ENCODE measurements at regions not wholly inside any gene's neighbourhood (a gene's known extent, or its start where the extent isn't known, plus 50 kb on each side); places are given as distances from the start of the nearest gene placed in this dataset.

DNA sequence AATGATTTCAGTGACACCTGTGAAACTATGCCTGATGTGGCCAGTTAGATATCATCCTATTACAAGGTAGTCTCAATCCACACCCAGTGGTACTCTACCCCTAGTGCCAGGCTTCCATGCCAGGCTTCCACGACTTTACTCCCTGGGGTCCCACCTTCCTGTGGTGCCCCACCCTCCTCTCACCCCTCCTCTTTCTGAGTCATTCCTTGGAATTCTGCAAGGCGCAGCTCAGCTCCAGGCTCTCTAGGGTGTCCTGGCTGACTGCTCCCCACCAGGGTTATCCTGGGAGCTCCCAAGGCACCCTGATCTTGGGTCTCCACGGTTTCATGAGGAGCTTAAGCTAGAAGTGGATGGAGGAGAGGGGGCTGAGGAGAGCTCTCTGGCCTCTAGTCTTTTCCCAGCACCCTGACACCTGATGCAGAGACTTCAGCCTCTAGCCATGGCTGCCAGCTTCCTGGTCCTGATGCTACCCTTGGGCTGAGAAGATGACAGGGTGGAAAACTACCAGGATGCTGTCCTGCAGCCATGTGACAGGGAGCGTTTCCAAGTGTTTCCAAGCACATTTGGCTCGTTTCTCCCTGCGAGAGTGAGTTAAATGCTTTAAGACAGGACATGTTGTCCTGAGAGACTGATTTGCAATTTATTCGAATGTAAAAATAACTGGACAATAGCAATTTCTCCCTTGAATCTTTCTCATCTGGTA, 1461.2 kb downstream of the TBC1D22A start:
- Histone ChIP-seq H3K27ac (ENCODE audit: low read depth in 2 of 2, low read length in 2 of 2) (no peak overlapping the region), H3K36me3 (ENCODE audit: control insufficient read depth in 2 of 2, insufficient read depth in 2 of 2, low read length in 2 of 2) (no peaks in the 10 kb centered on the region), H3K4me1 (ENCODE audit: control insufficient read depth in 2 of 2, insufficient read depth in 2 of 2, low read length in 2 of 2) (no peaks in the 10 kb centered on the region), H3K27me3 (ENCODE audit: control insufficient read depth in 2 of 2, insufficient read depth in 2 of 2, low read length in 2 of 2) (peaks cover 0 to 3% of the 10 kb centered on the region in 2 donors), H3K9me3 (ENCODE audit: control insufficient read depth in 2 of 2, low read length in 2 of 2) (no peaks in the 10 kb centered on the region), H3K4me3 (ENCODE audit: low read length in 2 of 2) (no peak overlapping the region), H3K9ac (ENCODE audit: low read depth in 1 of 2, low read length in 2 of 2) (no peak overlapping the region)

GRCh38 chr22:48222742-48223487, 1460.5 kb downstream of the TBC1D22A start:
- no peak overlapping the region for H3K9ac ChIP-seq (ENCODE audit: low read depth in 1 of 2, low read length in 2 of 2)
- no peak overlapping the region for H3K4me3 ChIP-seq (ENCODE audit: low read length in 2 of 2)
- H3K27me3 ChIP-seq (ENCODE audit: control insufficient read depth in 2 of 2, insufficient read depth in 2 of 2, low read length in 2 of 2) = peaks cover 0 to 3% of the 10 kb centered on the region in 2 donors
- no peak overlapping the region for H3K27ac ChIP-seq (ENCODE audit: low read depth in 2 of 2, low read length in 2 of 2)
- no peaks in the 10 kb centered on the region for H3K9me3 ChIP-seq (ENCODE audit: control insufficient read depth in 2 of 2, low read length in 2 of 2)
- no peaks in the 10 kb centered on the region for H3K36me3 ChIP-seq (ENCODE audit: control insufficient read depth in 2 of 2, insufficient read depth in 2 of 2, low read length in 2 of 2)
- no peaks in the 10 kb centered on the region for H3K4me1 ChIP-seq (ENCODE audit: control insufficient read depth in 2 of 2, insufficient read depth in 2 of 2, low read length in 2 of 2)

- Histone ChIP-seq H3K9ac (ENCODE audit: low read depth in 1 of 2, low read length in 2 of 2) (no peak overlapping the region), H3K4me3 (ENCODE audit: low read length in 2 of 2) (no peak overlapping the region), H3K9me3 (ENCODE audit: control insufficient read depth in 2 of 2, low read length in 2 of 2) (no peaks in the 10 kb centered on the region), H3K36me3 (ENCODE audit: control insufficient read depth in 2 of 2, insufficient read depth in 2 of 2, low read length in 2 of 2) (no peaks in the 10 kb centered on the region), H3K27me3 (ENCODE audit: control insufficient read depth in 2 of 2, insufficient read depth in 2 of 2, low read length in 2 of 2) (peaks cover 0 to 3% of the 10 kb centered on the region in 2 donors), H3K27ac (ENCODE audit: low read depth in 2 of 2, low read length in 2 of 2) (no peak overlapping the region), H3K4me1 (ENCODE audit: control insufficient read depth in 2 of 2, insufficient read depth in 2 of 2, low read length in 2 of 2) (no peaks in the 10 kb centered on the region)
Observed at GRCh38 chr22:48218889-48219420, 1456.5 kb downstream of the TBC1D22A start.

- Histone ChIP-seq H3K27ac (ENCODE audit: low read depth in 2 of 2, low read length in 2 of 2) (no peak overlapping the region), H3K36me3 (ENCODE audit: control insufficient read depth in 2 of 2, insufficient read depth in 2 of 2, low read length in 2 of 2) (no peaks in the 10 kb centered on the region), H3K4me3 (ENCODE audit: low read length in 2 of 2) (no peak overlapping the region), H3K27me3 (ENCODE audit: control insufficient read depth in 2 of 2, insufficient read depth in 2 of 2, low read length in 2 of 2) (peaks cover 3% of the 10 kb centered on the region in 2 donors), H3K9ac (ENCODE audit: low read depth in 1 of 2, low read length in 2 of 2) (no peak overlapping the region), H3K9me3 (ENCODE audit: control insufficient read depth in 2 of 2, low read length in 2 of 2) (no peaks in the 10 kb centered on the region), H3K4me1 (ENCODE audit: control insufficient read depth in 2 of 2, insufficient read depth in 2 of 2, low read length in 2 of 2) (no peaks in the 10 kb centered on the region)
Observed at GRCh38 chr22:48217596-48217995, 1455.1 kb downstream of the TBC1D22A start.

DNA sequence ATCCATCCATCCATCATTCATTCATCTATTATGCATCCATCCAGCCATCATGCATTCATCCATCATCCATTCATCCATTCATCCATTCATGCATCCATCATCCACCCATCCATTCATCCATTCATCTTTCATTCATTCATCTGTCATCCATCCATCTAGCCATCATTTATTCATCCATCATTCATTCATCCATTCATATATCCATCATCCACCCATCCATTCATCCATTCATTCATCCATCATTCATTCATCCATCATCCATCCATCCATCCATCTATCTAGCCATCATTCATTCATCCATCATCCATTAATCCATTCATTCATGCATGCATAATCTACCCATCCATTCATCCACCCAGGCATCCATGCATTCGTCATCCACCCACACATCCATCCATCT, 1450.3 kb downstream of the TBC1D22A start:
- Histone ChIP-seq H3K36me3 (ENCODE audit: control insufficient read depth in 2 of 2, insufficient read depth in 2 of 2, low read length in 2 of 2) (no peaks in the 10 kb centered on the region), H3K4me1 (ENCODE audit: control insufficient read depth in 2 of 2, insufficient read depth in 2 of 2, low read length in 2 of 2) (no peaks in the 10 kb centered on the region), H3K9me3 (ENCODE audit: control insufficient read depth in 2 of 2, low read length in 2 of 2) (no peaks in the 10 kb centered on the region), H3K9ac (ENCODE audit: low read depth in 1 of 2, low read length in 2 of 2) (no peak overlapping the region), H3K27me3 (ENCODE audit: control insufficient read depth in 2 of 2, insufficient read depth in 2 of 2, low read length in 2 of 2) (peaks cover 0 to 3% of the 10 kb centered on the region in 2 donors), H3K27ac (ENCODE audit: low read depth in 2 of 2, low read length in 2 of 2) (no peak overlapping the region), H3K4me3 (ENCODE audit: low read length in 2 of 2) (no peak overlapping the region)

DNA sequence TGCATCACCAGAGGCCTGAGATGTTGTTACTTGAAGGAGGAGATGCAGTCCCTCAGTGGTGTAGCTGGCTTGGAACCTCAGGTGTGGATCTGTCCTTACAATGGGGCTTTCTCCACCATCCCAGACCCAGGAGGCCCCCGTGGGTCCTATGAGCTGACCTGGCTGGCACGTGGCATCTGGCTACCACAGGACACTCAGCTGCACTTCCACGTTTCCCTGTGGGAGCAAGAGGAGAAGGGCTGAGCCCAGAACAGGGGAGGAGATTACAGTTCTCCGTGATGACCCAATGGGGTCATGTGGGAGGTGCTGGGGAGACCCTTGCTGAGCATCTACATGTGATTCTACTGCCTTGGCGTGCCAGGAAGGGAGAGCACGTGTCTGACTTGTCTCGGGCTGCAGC, 1448.4 kb downstream of the TBC1D22A start:
- Histone ChIP-seq H3K4me1 (ENCODE audit: control insufficient read depth in 2 of 2, insufficient read depth in 2 of 2, low read length in 2 of 2) (no peaks in the 10 kb centered on the region), H3K9ac (ENCODE audit: low read depth in 1 of 2, low read length in 2 of 2) (no peak overlapping the region), H3K27ac (ENCODE audit: low read depth in 2 of 2, low read length in 2 of 2) (no peak overlapping the region), H3K4me3 (ENCODE audit: low read length in 2 of 2) (no peak overlapping the region), H3K9me3 (ENCODE audit: control insufficient read depth in 2 of 2, low read length in 2 of 2) (no peaks in the 10 kb centered on the region), H3K27me3 (ENCODE audit: control insufficient read depth in 2 of 2, insufficient read depth in 2 of 2, low read length in 2 of 2) (peaks cover 0 to 3% of the 10 kb centered on the region in 2 donors), H3K36me3 (ENCODE audit: control insufficient read depth in 2 of 2, insufficient read depth in 2 of 2, low read length in 2 of 2) (no peaks in the 10 kb centered on the region)

DNA sequence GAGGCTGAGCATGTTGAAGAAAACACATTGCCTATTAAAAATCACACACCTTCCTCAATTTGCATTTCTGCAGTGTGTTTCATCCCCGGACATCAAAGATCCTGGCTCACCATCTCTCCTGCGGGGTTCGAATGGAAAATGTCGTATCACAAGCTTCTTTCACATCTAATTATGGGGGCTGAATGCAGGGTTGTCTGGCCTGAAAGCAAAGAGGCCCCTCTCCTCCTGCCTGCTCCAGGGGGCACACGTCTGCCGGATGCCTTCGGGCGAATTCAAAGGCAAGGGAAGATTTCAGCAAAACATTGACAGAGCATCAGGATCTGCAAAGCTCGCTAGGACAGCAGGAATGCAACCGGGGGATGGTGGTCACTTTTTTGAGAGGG, 1447.7 kb downstream of the TBC1D22A start:
- no peaks in the 10 kb centered on the region for H3K9me3 ChIP-seq (ENCODE audit: control insufficient read depth in 2 of 2, low read length in 2 of 2)
- no peak overlapping the region for H3K4me3 ChIP-seq (ENCODE audit: low read length in 2 of 2)
- no peak overlapping the region for H3K27ac ChIP-seq (ENCODE audit: low read depth in 2 of 2, low read length in 2 of 2)
- peaks cover 0 to 3% of the 10 kb centered on the region in 2 donors for H3K27me3 ChIP-seq (ENCODE audit: control insufficient read depth in 2 of 2, insufficient read depth in 2 of 2, low read length in 2 of 2)
- no peaks in the 10 kb centered on the region for H3K36me3 ChIP-seq (ENCODE audit: control insufficient read depth in 2 of 2, insufficient read depth in 2 of 2, low read length in 2 of 2)
- H3K4me1 ChIP-seq (ENCODE audit: control insufficient read depth in 2 of 2, insufficient read depth in 2 of 2, low read length in 2 of 2) = no peaks in the 10 kb centered on the region
- H3K9ac ChIP-seq (ENCODE audit: low read depth in 1 of 2, low read length in 2 of 2) = no peak overlapping the region

DNA sequence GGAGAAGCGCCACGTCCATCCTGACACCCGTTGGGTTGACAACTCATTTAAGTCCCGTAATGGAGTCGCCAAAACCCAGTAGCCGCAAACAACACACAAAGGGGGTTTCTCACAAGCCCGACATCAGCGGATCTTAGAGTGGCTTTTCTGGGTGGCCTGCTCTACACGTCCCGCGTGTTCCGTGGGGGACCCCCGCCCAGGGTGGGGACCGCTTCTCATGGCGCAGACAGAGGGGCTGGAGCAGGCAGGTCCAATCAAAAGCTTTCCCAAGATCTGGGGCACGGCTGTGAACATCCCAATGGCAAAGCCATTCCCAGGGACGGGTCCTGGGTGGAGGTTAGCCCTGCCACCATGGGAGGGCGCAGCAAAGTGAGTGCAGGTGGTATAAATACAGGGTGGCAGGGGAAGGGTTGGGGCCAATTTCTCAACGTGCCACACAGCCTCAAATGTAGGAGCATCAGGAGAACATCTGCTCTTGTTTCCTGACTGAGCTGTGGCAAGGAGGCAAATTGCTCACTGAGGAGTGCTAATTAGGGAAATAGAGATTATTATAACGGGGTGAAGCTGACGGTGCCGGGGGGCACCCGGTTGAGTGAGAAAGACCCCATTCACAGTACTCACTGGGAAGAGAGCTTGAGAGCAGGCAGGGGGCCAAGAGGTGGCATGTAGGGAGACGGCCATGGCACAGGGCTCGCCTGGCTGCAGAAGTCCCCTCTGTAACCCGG, 1447.2 kb downstream of the TBC1D22A start:
- H3K4me1 ChIP-seq (ENCODE audit: control insufficient read depth in 2 of 2, insufficient read depth in 2 of 2, low read length in 2 of 2) = no peaks in the 10 kb centered on the region
- H3K27ac ChIP-seq (ENCODE audit: low read depth in 2 of 2, low read length in 2 of 2) = no peak overlapping the region
- H3K4me3 ChIP-seq (ENCODE audit: low read length in 2 of 2) = no peak overlapping the region
- H3K9me3 ChIP-seq (ENCODE audit: control insufficient read depth in 2 of 2, low read length in 2 of 2) = no peaks in the 10 kb centered on the region
- H3K9ac ChIP-seq (ENCODE audit: low read depth in 1 of 2, low read length in 2 of 2) = no peak overlapping the region
- H3K27me3 ChIP-seq (ENCODE audit: control insufficient read depth in 2 of 2, insufficient read depth in 2 of 2, low read length in 2 of 2) = peaks cover 0 to 3% of the 10 kb centered on the region in 2 donors
- no peaks in the 10 kb centered on the region for H3K36me3 ChIP-seq (ENCODE audit: control insufficient read depth in 2 of 2, insufficient read depth in 2 of 2, low read length in 2 of 2)

GRCh38 chr22:48208894-48209293, 1446.4 kb downstream of the TBC1D22A start:
- Histone ChIP-seq H3K9ac (ENCODE audit: low read depth in 1 of 2, low read length in 2 of 2) (no peak overlapping the region), H3K27ac (ENCODE audit: low read depth in 2 of 2, low read length in 2 of 2) (no peak overlapping the region), H3K4me3 (ENCODE audit: low read length in 2 of 2) (no peak overlapping the region), H3K36me3 (ENCODE audit: control insufficient read depth in 2 of 2, insufficient read depth in 2 of 2, low read length in 2 of 2) (no peaks in the 10 kb centered on the region), H3K27me3 (ENCODE audit: control insufficient read depth in 2 of 2, insufficient read depth in 2 of 2, low read length in 2 of 2) (peaks cover 0 to 3% of the 10 kb centered on the region in 2 donors), H3K9me3 (ENCODE audit: control insufficient read depth in 2 of 2, low read length in 2 of 2) (no peaks in the 10 kb centered on the region), H3K4me1 (ENCODE audit: control insufficient read depth in 2 of 2, insufficient read depth in 2 of 2, low read length in 2 of 2) (no peaks in the 10 kb centered on the region)
